Activated B cell treated with CpG ODN at 0.5 μM for 24 hours (primary cell): ENCODE measurements at regions not wholly inside any gene's neighbourhood (a gene's known extent, or its start where the extent isn't known, plus 50 kb on each side); places are given as distances from the start of the nearest gene placed in this dataset.

Source experiments
- ATAC-seq: fragments of 200-7000 bp; cut with Tn5 transposase; one replicate; pipeline ENCODE4 v1.10.0; 2021; ENCODE audit warnings: low read depth, mild to moderate bottlenecking, moderate library complexity
- CTCF ChIA-PET: fragments of 350-600 bp; sonication (Branson Sonifier 250); formaldehyde crosslinking; loops from one replicate; lab custom pipeline; 2021; ENCODE audit warnings: antibody characterized with exemption; lab: Charles Lee
- POLR2A ChIA-PET: fragments of 350-600 bp; sonication (Branson Sonifier 250); formaldehyde crosslinking; loops from one replicate; lab custom pipeline; 2021; ENCODE audit warnings: antibody characterized with exemption; lab: Charles Lee
- DNase-seq: peaks from one replicate; pipeline ENCODE4 v3.0.0; 2022
- H3K27ac Mint-ChIP-seq: one replicate; pipeline ENCODE4 v1.8.0; 2020; ENCODE audit warnings: mixed read lengths
- H3K27me3 Mint-ChIP-seq: one replicate; pipeline ENCODE4 v1.8.0; 2021; ENCODE audit warnings: mixed read lengths
- H3K36me3 Mint-ChIP-seq: one replicate; pipeline ENCODE4 v1.8.0; 2021; ENCODE audit warnings: low read depth, mixed read lengths
- H3K4me1 Mint-ChIP-seq: one replicate; pipeline ENCODE4 v1.8.0; 2021; ENCODE audit warnings: mixed read lengths
- H3K4me3 Mint-ChIP-seq: one replicate; pipeline ENCODE4 v1.8.0; 2020; ENCODE audit warnings: mild to moderate bottlenecking, mixed read lengths
- H3K9me3 Mint-ChIP-seq: one replicate; pipeline ENCODE4 v1.8.0; 2020; ENCODE audit warnings: mixed read lengths
- intact Hi-C: fragments of 100-400 bp; cut with micrococcal nuclease; formaldehyde crosslinking; loops from one replicate; pipeline ENCODE4 v1.15.1; 2024
- TF ChIP-seq, protein P1 (sequence below): fragments of 200-600 bp; IDR thresholded peaks from one replicate; pipeline ENCODE4 v1.8.0; 2022; ENCODE audit warnings: antibody characterized with exemption, mild to moderate bottlenecking

DNA sequence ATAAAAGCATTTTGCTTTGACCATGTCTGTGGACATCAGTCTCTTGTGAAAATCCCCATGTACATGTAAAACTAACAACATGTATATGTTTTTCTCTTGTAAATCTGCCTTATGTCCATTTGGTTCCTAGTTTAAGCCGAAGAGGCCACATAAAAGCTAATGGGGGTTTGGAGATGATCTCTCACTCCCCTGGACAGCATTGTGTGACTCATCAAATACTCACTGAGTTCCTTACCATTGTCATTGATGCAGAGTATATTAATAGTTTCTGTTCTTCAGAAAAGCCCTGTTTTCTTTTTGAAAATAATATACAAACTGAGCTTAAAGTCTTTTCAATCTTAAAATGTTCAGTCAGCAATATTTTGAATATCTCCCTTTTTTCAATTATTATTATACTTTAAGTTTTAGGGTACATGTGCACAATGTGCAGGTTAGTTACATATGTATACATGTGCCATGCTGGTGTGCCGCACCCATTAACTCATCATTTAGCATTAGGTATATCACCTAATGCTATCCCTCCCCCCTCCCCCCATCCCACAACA lies 536.7 kb upstream of the HTR2A start:
- no peaks in the 10 kb centered on the region for H3K4me1 Mint-ChIP-seq
- no peaks in the 10 kb centered on the region for H3K36me3 Mint-ChIP-seq
- intact Hi-C loops: no loop called here
- peaks cover 9% of the 10 kb centered on the region for H3K9me3 Mint-ChIP-seq
- TF ChIP-seq, protein P1, sequence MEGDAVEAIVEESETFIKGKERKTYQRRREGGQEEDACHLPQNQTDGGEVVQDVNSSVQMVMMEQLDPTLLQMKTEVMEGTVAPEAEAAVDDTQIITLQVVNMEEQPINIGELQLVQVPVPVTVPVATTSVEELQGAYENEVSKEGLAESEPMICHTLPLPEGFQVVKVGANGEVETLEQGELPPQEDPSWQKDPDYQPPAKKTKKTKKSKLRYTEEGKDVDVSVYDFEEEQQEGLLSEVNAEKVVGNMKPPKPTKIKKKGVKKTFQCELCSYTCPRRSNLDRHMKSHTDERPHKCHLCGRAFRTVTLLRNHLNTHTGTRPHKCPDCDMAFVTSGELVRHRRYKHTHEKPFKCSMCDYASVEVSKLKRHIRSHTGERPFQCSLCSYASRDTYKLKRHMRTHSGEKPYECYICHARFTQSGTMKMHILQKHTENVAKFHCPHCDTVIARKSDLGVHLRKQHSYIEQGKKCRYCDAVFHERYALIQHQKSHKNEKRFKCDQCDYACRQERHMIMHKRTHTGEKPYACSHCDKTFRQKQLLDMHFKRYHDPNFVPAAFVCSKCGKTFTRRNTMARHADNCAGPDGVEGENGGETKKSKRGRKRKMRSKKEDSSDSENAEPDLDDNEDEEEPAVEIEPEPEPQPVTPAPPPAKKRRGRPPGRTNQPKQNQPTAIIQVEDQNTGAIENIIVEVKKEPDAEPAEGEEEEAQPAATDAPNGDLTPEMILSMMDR: no peak
- CTCF ChIA-PET: no interaction called here
- no peak overlapping the region for H3K4me3 Mint-ChIP-seq
- peaks cover 2% of the 10 kb centered on the region for H3K27me3 Mint-ChIP-seq
- POLR2A ChIA-PET: no interaction called here
- DNase-seq (no peak), ATAC-seq (no peak)
- no peak overlapping the region for H3K27ac Mint-ChIP-seq

DNA sequence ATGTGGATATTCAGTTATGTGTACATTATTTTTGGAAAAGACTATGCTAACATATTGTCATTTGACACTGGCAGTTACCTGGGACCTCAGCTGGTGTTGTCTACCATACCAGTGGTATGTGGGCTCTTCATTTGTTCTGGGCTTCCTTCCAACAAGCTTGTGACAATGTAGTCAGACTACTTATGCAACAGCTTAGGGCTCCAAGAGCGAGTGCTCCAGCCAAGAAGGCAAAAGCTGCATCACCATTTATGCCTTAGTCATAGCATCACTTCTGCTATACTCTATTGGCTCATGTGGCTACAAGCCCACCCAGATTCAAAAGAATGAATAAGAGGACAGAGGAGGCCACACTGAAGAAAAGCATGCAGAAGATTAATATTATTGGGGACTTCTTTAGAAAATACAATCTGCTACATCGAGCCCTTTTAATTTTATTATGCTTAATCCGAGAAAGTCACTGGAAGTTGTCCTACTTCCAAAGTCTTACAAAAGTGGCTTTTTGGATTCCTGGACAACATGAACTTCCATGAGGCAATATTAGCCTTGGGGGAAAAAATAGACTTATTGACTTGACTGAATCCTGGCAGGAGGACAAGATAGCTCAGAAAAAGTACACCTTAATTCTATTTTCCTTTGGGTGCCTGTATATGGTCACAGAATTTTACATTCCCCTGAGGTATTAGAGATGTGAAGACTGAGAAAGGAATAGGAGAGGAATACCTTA lies 529.4 kb upstream of the HTR2A start:
- Mint-ChIP-seq H3K4me1 (no peaks in the 10 kb centered on the region), H3K4me3 (no peak overlapping the region), H3K27ac (no peak overlapping the region), H3K9me3 (no peaks in the 10 kb centered on the region), H3K27me3 (peaks cover 2% of the 10 kb centered on the region), H3K36me3 (no peaks in the 10 kb centered on the region)
- ChIA-PET POLR2A (no interaction called here), CTCF (no interaction called here)
- no peak for DNase-seq
- intact Hi-C loops: no loop called here
- TF ChIP-seq, protein P1: no peak
- ATAC-seq: no peak

DNA sequence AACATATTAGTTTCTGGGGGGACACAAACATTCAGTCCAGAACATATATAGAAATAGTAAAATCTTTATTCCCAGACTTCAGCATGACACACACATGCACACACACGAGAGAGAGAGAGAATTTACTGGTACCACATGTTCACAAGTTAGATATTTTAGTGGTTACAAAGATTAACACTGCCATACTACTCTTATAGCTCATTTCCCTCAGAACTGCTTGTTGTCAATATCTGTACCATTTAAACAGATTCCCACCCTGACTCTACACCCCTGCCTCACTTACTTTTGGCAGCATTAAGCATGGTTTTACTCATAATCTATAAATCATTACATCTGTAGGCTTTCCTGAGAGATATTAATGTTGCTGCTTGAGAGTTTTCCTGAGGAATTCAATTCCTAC lies 524.7 kb upstream of the HTR2A start:
- no peaks in the 10 kb centered on the region for H3K4me1 Mint-ChIP-seq
- intact Hi-C loops: no loop called here
- no peaks in the 10 kb centered on the region for H3K36me3 Mint-ChIP-seq
- H3K27ac Mint-ChIP-seq: no peak overlapping the region
- no peak overlapping the region for H3K4me3 Mint-ChIP-seq
- peaks cover 2% of the 10 kb centered on the region for H3K27me3 Mint-ChIP-seq
- TF ChIP-seq, protein P1: no peak
- POLR2A ChIA-PET: no interaction called here
- CTCF ChIA-PET: no interaction called here
- no peaks in the 10 kb centered on the region for H3K9me3 Mint-ChIP-seq
- ATAC-seq: no peak
- no peak for DNase-seq

DNA sequence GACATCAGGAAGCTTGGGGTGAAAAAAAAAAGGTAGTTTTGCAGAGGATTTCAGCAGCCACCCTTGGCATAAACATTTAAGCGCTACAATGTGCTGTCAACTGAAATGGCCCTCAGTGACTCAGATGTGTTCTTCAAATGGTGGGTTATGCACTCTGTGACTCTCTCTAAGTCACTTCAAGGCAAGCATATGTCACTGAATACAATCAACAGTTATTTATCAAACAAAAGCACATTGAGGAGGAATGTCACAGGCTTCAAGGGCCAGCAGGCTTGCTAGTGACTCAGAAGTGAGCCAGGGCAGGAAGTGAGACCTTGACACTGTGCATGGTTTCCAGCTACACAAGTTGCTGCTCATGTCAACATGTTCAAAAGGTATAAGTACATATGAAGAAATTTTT lies 523.7 kb upstream of the HTR2A start:
- no peaks in the 10 kb centered on the region for H3K9me3 Mint-ChIP-seq
- no peaks in the 10 kb centered on the region for H3K4me1 Mint-ChIP-seq
- TF ChIP-seq, protein P1: no peak
- H3K27ac Mint-ChIP-seq: no peak overlapping the region
- ChIA-PET CTCF (no interaction called here), POLR2A (no interaction called here)
- peaks cover 2% of the 10 kb centered on the region for H3K27me3 Mint-ChIP-seq
- no peak for DNase-seq
- no peak overlapping the region for H3K4me3 Mint-ChIP-seq
- H3K36me3 Mint-ChIP-seq: no peaks in the 10 kb centered on the region
- intact Hi-C loops: no loop called here
- ATAC-seq: no peak

DNA sequence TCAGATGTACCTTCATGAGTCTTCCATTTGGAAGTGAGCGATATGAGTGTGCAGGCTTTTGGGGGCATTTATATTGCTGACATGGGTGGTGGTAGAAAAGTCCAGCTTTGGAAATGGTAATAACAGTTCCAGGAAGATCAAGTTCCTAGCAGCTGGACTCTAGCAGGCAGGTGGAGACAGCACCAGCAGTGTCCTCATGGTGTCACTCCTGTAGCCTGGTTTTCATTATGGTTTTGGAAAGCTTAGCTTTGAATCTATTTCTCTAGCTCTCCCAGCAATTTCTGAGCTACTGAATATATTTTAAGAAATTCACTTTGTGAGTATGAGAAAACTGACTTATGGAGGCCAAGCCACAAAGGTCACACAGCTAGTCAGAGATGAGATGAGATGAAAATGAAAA lies 523.2 kb upstream of the HTR2A start:
- ChIA-PET POLR2A (no interaction called here), CTCF (no interaction called here)

More for the DNA sequence above, 523.2 kb upstream of the HTR2A start:
- Mint-ChIP-seq H3K4me1 (no peaks in the 10 kb centered on the region), H3K36me3 (no peaks in the 10 kb centered on the region), H3K9me3 (no peaks in the 10 kb centered on the region), H3K4me3 (no peak overlapping the region), H3K27ac (no peak overlapping the region), H3K27me3 (peaks cover 2% of the 10 kb centered on the region)
- DNase-seq (no peak), ATAC-seq (no peak)
- TF ChIP-seq, protein P1: no peak
- intact Hi-C loops: no loop called here
